ENCODE measurements at regions not wholly inside any gene's neighbourhood (a gene's known extent, or its start where the extent isn't known, plus 50 kb on each side); places are given as distances from the start of the nearest gene placed in this dataset.

GRCh38 chr5:164000241-164000640 lies 494.8 kb downstream of the MAT2B start:
- Mint-ChIP-seq H3K9me3 (peaks cover 0 to 5% (median 2%) of the 10 kb centered on the region in 7 donors), H3K36me3 (no peaks in the 10 kb centered on the region), H3K4me1 (peaks cover 11% of the 10 kb centered on the region), H3K27me3 (ENCODE audit: low read depth in 3 of 3) (peaks cover 0 to 1% (median 0%) of the 10 kb centered on the region in 3 donors), H3K4me3 (no peak overlapping the region), H3K27ac (no peak overlapping the region)
- Histone ChIP-seq H3K4me2 (replicated peaks; ENCODE audit: extremely low read depth, low read length, poor library complexity, severe bottlenecking) (no peak overlapping the region), H4K20me1 (ENCODE audit: insufficient read depth, low read length) (no peaks in the 10 kb centered on the region), H3K9me3 (replicated peaks in 1 of 2; ENCODE audit: control insufficient read depth in 1 of 2, insufficient read depth in 1 of 2, low read length in 2 of 2) (no peaks in the 10 kb centered on the region), H3K79me2 (ENCODE audit: insufficient read depth, low read length) (no peaks in the 10 kb centered on the region), H3K9ac (ENCODE audit: insufficient read depth, low read length, poor library complexity, severe bottlenecking) (no peak overlapping the region), H3K27me3 (ENCODE audit: control insufficient read depth in 2 of 2, insufficient read depth in 2 of 2, low read length in 2 of 2) (no peaks in the 10 kb centered on the region), H3K36me3 (replicated peaks in 1 of 2; ENCODE audit: control insufficient read depth in 1 of 2, insufficient read depth in 2 of 2, low read length in 2 of 2) (no peaks in the 10 kb centered on the region), H3K27ac (ENCODE audit: low read depth in 1 of 2, low read length in 2 of 2) (no peak overlapping the region), H2AFZ (ENCODE audit: insufficient read depth, low read depth, low read length, poor library complexity, severe bottlenecking) (no peak overlapping the region), H3K4me3 (replicated peaks in 1 of 3; ENCODE audit: low read depth in 2 of 3, low read length in 3 of 3) (no peak overlapping the region), H3K4me1 (ENCODE audit: control insufficient read depth in 1 of 2, insufficient read depth in 2 of 2, low read length in 2 of 2) (no peaks in the 10 kb centered on the region)
- TF ChIP-seq CTCF (IDR thresholded peaks at IDR 0.05): no peak
- intact Hi-C loops (cut with micrococcal nuclease): no loop called here
- DNase-seq: peak in 2 of 3 donors; percentile 2 to 5
- WGBS (ENCODE audit: insufficient coverage): 0% methylated on average over 1 of the region's 3 CpGs

GRCh38 chr5:164000819-164001218 lies 495.4 kb downstream of the MAT2B start:
- no peaks in the 10 kb centered on the region for H3K27me3 ChIP-seq (ENCODE audit: control insufficient read depth in 2 of 2, insufficient read depth in 2 of 2, low read length in 2 of 2)
- H3K4me1 Mint-ChIP-seq: peaks cover 11% of the 10 kb centered on the region
- intact Hi-C loops (cut with micrococcal nuclease): no loop called here
- whole genome bisulfite sequencing (ENCODE audit: insufficient coverage): no CpG with 5 or more reads among the region's 3 CpGs
- no peak for DNase-seq
- no peak overlapping the region for H3K4me2 ChIP-seq (replicated peaks; ENCODE audit: extremely low read depth, low read length, poor library complexity, severe bottlenecking)
- no peaks in the 10 kb centered on the region for H4K20me1 ChIP-seq (ENCODE audit: insufficient read depth, low read length)
- no peaks in the 10 kb centered on the region for H3K36me3 Mint-ChIP-seq
- no peak overlapping the region for H3K4me3 Mint-ChIP-seq
- no peak overlapping the region for H3K27ac ChIP-seq (ENCODE audit: low read depth in 1 of 2, low read length in 2 of 2)
- no peak for TF ChIP-seq CTCF (IDR thresholded peaks at IDR 0.05)
- H3K4me3 ChIP-seq (replicated peaks in 1 of 3; ENCODE audit: low read depth in 2 of 3, low read length in 3 of 3): no peak overlapping the region
- no peak overlapping the region for H3K9ac ChIP-seq (ENCODE audit: insufficient read depth, low read length, poor library complexity, severe bottlenecking)
- H3K27ac Mint-ChIP-seq: no peak overlapping the region
- no peaks in the 10 kb centered on the region for H3K79me2 ChIP-seq (ENCODE audit: insufficient read depth, low read length)
- H3K9me3 ChIP-seq (replicated peaks in 1 of 2; ENCODE audit: control insufficient read depth in 1 of 2, insufficient read depth in 1 of 2, low read length in 2 of 2): no peaks in the 10 kb centered on the region
- no peak overlapping the region for H2AFZ ChIP-seq (ENCODE audit: insufficient read depth, low read depth, low read length, poor library complexity, severe bottlenecking)
- peaks cover 0 to 5% (median 2%) of the 10 kb centered on the region in 7 donors for H3K9me3 Mint-ChIP-seq
- H3K4me1 ChIP-seq (ENCODE audit: control insufficient read depth in 1 of 2, insufficient read depth in 2 of 2, low read length in 2 of 2): no peaks in the 10 kb centered on the region
- H3K36me3 ChIP-seq (replicated peaks in 1 of 2; ENCODE audit: control insufficient read depth in 1 of 2, insufficient read depth in 2 of 2, low read length in 2 of 2): no peaks in the 10 kb centered on the region
- peaks cover 0 to 1% (median 0%) of the 10 kb centered on the region in 3 donors for H3K27me3 Mint-ChIP-seq (ENCODE audit: low read depth in 3 of 3)

All from CD14-positive monocyte (primary cell).